ENCODE measurements at regions not wholly inside any gene's neighbourhood (a gene's known extent, or its start where the extent isn't known, plus 50 kb on each side); places are given as distances from the start of the nearest gene placed in this dataset.
"Not testable (repeated sequence)": the region's sequence is repeated elsewhere in the genome, so short reads cannot be mapped to it uniquely, and the experiment has no call there.

GRCh38 chr9:591292-591691, 250.2 kb upstream of the DMRT1 start:
- no peak for DNase-seq

GRCh38 chr9:592225-592624, 249.3 kb upstream of the DMRT1 start:
- no peak for DNase-seq

DNA sequence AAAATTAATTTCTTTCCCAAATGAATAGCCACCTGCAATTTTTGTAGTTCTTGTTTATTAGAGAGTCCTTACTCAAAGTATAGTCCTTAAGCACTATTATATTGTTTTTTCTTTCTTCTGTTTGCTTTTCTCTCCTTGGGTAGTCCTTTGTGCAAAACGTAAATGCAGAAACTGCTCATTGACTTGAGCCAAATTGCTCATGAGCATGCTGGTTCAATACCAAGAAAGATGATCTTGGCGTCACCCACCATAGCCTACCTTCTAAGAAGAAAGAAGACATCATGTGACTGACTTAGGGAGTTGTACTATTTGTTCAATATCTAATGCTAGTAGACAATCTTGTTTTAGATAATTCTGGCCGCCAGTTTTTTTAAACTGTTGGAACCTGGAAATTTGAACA, 248.8 kb upstream of the DMRT1 start:
- DNase-seq = no peak

GRCh38 chr9:593809-594208, 247.7 kb upstream of the DMRT1 start:
- DNase-seq = no peak

DNA sequence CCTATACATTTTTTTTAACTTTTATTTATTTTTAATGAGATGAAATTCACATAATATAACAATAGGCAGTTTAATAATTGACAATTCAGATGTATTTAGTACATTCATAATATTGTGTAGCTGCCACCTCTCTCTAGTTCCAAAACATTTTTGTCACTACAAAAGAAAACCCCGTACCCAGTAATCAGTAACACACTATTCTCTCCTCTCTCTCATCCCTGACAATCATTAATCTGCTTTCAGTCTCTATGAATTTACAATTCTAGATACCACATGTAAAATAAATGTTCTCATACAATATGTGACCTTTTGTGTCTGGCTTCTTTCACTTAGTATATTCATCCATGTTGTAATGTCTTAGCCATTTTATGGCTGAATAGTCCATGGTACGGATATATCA, 244.8 kb upstream of the DMRT1 start:
- no peak for DNase-seq

DNA sequence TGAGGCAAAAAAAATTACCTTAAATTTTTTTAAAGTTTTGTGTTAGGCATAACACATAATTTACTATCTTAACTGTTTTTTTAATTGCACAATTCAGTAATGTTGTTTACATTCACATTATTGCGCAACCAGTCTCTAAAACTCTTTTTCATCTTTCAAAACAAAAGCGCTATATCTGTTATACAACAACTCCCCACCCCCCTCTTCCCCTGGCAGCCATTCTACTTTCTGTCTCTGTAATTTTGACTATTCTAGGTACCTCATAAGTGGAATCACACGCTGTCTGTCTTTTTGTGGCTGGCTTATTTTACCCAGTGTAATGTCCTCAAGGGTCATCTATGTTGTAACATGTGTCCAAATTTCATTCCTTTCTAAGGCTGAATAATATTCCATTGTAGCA, 241.5 kb upstream of the DMRT1 start:
- no peak for DNase-seq

DNA sequence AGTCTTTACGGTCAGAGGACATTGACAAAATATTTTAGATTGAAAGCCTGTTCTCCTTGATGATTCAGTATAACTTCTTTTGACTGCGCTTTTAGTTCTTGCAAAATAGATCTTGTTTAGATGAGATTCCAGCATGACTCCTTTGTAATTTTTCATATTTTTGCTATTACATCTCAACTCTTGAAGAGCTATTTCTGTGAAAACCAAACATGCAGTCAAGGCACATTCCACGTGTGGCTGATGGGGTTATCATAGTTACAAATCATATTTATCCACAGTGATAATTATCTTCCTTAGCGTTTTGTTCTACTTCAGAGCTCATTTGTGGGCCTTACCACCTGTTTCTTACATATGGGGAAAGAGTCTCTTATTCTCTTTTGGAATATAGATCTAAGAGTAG, 238.8 kb upstream of the DMRT1 start:
- DNase-seq = no peak

GRCh38 chr9:603126-603525, 238.4 kb upstream of the DMRT1 start:
- DNase-seq = no peak

GRCh38 chr9:607417-607816, 234.1 kb upstream of the DMRT1 start:
- no peak for DNase-seq

- peak; percentile 62 for DNase-seq
Observed at GRCh38 chr9:613771-614347, 227.6 kb upstream of the DMRT1 start.

- DNase-seq = no peak
Observed at GRCh38 chr9:614431-614830, 227.1 kb upstream of the DMRT1 start.

GRCh38 chr9:615756-616155, 225.7 kb upstream of the DMRT1 start:
- no peak for DNase-seq

GRCh38 chr9:616694-617093, 224.8 kb upstream of the DMRT1 start:
- no peak for DNase-seq

- DNase-seq = no peak
Observed at GRCh38 chr9:617445-618085, 223.9 kb upstream of the DMRT1 start.

GRCh38 chr9:618478-618877, 223.0 kb upstream of the DMRT1 start:
- DNase-seq = no peak

GRCh38 chr9:621201-621855, 220.2 kb upstream of the DMRT1 start:
- DNase-seq = no peak

- DNase-seq = no peak
Observed at GRCh38 chr9:624935-625500, 216.5 kb upstream of the DMRT1 start.

GRCh38 chr9:625613-626012, 215.9 kb upstream of the DMRT1 start:
- no peak for DNase-seq

GRCh38 chr9:626114-626513, 215.4 kb upstream of the DMRT1 start:
- not testable (repeated sequence) for DNase-seq

- no peak for DNase-seq
Observed at GRCh38 chr9:626596-626995, 214.9 kb upstream of the DMRT1 start.

GRCh38 chr9:627336-627970, 214.0 kb upstream of the DMRT1 start:
- no peak for DNase-seq

- no peak for DNase-seq
Observed at GRCh38 chr9:629146-629545, 212.4 kb upstream of the DMRT1 start.

DNA sequence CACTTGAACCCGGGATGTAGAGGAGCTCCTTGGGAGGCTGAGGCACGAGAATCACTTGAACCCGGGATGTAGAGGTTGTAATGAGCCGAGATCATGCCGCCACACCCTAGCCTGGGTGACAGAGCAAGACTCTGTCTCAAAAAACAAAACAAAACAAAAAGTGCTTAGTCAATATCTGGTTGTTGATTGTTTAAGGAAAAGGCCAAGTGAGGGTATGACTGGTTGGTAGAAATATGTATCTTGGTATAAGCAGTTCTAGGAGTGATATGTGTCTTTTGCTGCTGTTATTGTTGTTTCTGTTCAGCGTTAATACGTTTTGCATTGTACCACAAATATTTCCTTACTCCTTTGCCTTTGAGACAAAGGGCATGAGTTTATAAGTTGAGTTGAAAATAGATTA, 210.7 kb upstream of the DMRT1 start:
- no peak for DNase-seq

GRCh38 chr9:631596-631995, 209.9 kb upstream of the DMRT1 start:
- DNase-seq = no peak

Data from activated CD4-positive, alpha-beta T cell treated with anti-CD3 and anti-CD28 coated beads, Interleukin-10, Interleukin-2, amounts not matched to agents 100 ng/mL and 50 ng/mL, durations not matched to agents 16 hours and 8 hours (primary cell).